Liver (tissue), 8 donors: ENCODE measurements at regions not wholly inside any gene's neighbourhood (a gene's known extent, or its start where the extent isn't known, plus 50 kb on each side); places are given as distances from the start of the nearest gene placed in this dataset.

Experiments used
- DNase-seq: peaks from one replicate; pipeline ENCODE4 v3.0.0-alpha.2; 2017; ENCODE audit warnings: low spot score
- H3K27ac ChIP-seq, 2 donors: one replicate each; pipeline ENCODE4 v1.7.0; 2013; ENCODE audit warnings: inconsistent platforms in 2 of 2, low read length in 2 of 2, control low read depth in 1 of 2, low read depth in 1 of 2, mild to moderate bottlenecking in 1 of 2
- H3K27me3 ChIP-seq, 4 donors: one replicate each; pipeline versions ENCODE4 v1.6.1 to v1.7.0; 2013; ENCODE audit warnings: low read length in 3 of 4, inconsistent platforms in 1 of 4, mild to moderate bottlenecking in 1 of 4, moderate library complexity in 1 of 4; ENCODE audit not compliant: control insufficient read depth in 4 of 4, insufficient read depth in 4 of 4
- H3K36me3 ChIP-seq, 4 donors: one replicate each; pipeline versions ENCODE4 v1.6.1 to v1.7.0; 2013; ENCODE audit warnings: low read length in 3 of 4, mild to moderate bottlenecking in 3 of 4, low read depth in 1 of 4, moderate library complexity in 1 of 4; ENCODE audit not compliant: control insufficient read depth in 4 of 4, insufficient read depth in 3 of 4
- H3K4me1 ChIP-seq, 4 donors: one replicate each; pipeline versions ENCODE4 v1.6.1 to v1.7.0; 2013; ENCODE audit warnings: low read length in 3 of 4, mild to moderate bottlenecking in 3 of 4, moderate library complexity in 1 of 4; ENCODE audit not compliant: control insufficient read depth in 4 of 4, insufficient read depth in 4 of 4
- H3K4me3 ChIP-seq, 3 donors: one replicate each; pipeline versions ENCODE4 v1.6.1 to v1.7.0; 2013; ENCODE audit warnings: low read length in 3 of 3, control low read depth in 1 of 3, low read depth in 1 of 3, mild to moderate bottlenecking in 1 of 3
- H3K9ac ChIP-seq, 2 donors: one replicate each; pipeline ENCODE4 v1.7.0; 2013; ENCODE audit warnings: low read length in 2 of 2, mild to moderate bottlenecking in 2 of 2, moderate library complexity in 2 of 2, control low read depth in 1 of 2, low read depth in 1 of 2
- H3K9me3 ChIP-seq, 4 donors: one replicate each; pipeline versions ENCODE4 v1.6.1 to v1.7.0; 2013; ENCODE audit warnings: low read length in 3 of 4; ENCODE audit not compliant: control insufficient read depth in 4 of 4
- EGR1 ChIP-seq, 2 donors: IDR thresholded peaks; 2 replicates each; pipeline ENCODE4 v1.6.1; 2016 to 2018; ENCODE audit warnings: antibody characterized with exemption in 2 of 2, low read depth in 2 of 2
- FOXA1 ChIP-seq: IDR thresholded peaks from 2 replicates; pipeline ENCODE4 v1.6.1; 2016; ENCODE audit warnings: antibody characterized with exemption
- FOXA2 ChIP-seq: IDR thresholded peaks from 2 replicates; pipeline ENCODE4 v1.6.1; 2016; ENCODE audit warnings: antibody characterized with exemption
- GABPA ChIP-seq, 2 donors: IDR thresholded peaks in 1 of 2; conservative IDR thresholded peaks in 1 of 2; 2 replicates each; pipeline ENCODE4 v1.6.1; 2016; ENCODE audit warnings: antibody characterized with exemption in 2 of 2, mild to moderate bottlenecking in 1 of 2, moderate library complexity in 1 of 2
- HNF4G ChIP-seq: IDR thresholded peaks from 2 replicates; pipeline ENCODE4 v1.6.1; 2016; ENCODE audit warnings: antibody characterized with exemption
- NR2F2 ChIP-seq: IDR thresholded peaks from 2 replicates; pipeline ENCODE4 v1.6.1; 2016; ENCODE audit warnings: antibody characterized with exemption
- RAD21 ChIP-seq, 2 donors: IDR thresholded peaks; 2 replicates each; pipeline ENCODE4 v1.6.1; 2016; ENCODE audit warnings: antibody characterized with exemption in 2 of 2, mild to moderate bottlenecking in 2 of 2
- SP1 ChIP-seq: IDR thresholded peaks from 2 replicates; pipeline ENCODE4 v1.6.1; 2018; ENCODE audit warnings: antibody characterized with exemption, mild to moderate bottlenecking
- TAF1 ChIP-seq: conservative IDR thresholded peaks from 2 replicates; pipeline ENCODE4 v1.6.1; 2016; ENCODE audit warnings: antibody characterized with exemption, mild to moderate bottlenecking
- WGBS: extraction: QIAGEN DNeasy Blood & Tissue Kit; methylation state at CpG from one replicate; pipeline ENCODE4 v1.1.7; 2013; 5-methylcytosine and 5-hydroxymethylcytosine counted together
- TF ChIP-seq, protein P1 (sequence below): IDR thresholded peaks from 2 replicates; pipeline ENCODE4 v1.6.1; 2016; ENCODE audit warnings: antibody characterized with exemption
- TF ChIP-seq, protein P2 (sequence below): IDR thresholded peaks from 2 replicates; pipeline ENCODE4 v1.6.1; 2016; ENCODE audit warnings: antibody characterized with exemption, mild to moderate bottlenecking
- TF ChIP-seq, protein P3 (sequence below): fragments of 150-350 bp; IDR thresholded peaks from 2 replicates; pipeline ENCODE4 v1.5.1; 2017; ENCODE audit warnings: improper control_type of control experiment, low read depth, low read length; ENCODE audit not compliant: missing input control
- donor health status: healthy.
- donor health status: healthy.
- donor health status: healthy.
- donor health status: healthy.
- donor health status: healthy.

DNA sequence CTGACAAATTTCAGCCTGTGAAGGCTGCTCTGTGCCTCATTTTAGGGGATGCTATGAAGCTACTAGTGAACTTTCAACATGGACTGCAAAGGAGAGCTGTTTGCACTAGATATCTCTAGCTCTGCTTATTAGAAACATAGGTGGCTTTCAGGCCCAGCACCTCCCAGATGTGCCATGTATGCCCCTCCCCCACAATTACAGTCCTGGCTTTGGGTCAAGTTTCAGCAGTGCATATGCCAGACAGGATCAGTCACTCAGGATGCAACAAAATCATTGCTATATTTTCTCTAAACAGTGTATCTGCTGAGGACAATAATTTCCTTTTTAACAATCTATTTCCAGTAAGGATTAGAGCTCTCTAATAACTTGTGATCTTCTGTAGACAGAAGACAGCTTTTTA lies 178.8 kb upstream of the STAC start:
- Histone ChIP-seq H3K4me1 (no peaks in the 10 kb centered on the region), H3K4me3 (no peak overlapping the region), H3K9ac (no peak overlapping the region), H3K27me3 (peaks cover 0 to 4% (median 0%) of the 10 kb centered on the region in 4 donors), H3K36me3 (no peaks in the 10 kb centered on the region), H3K9me3 (no peaks in the 10 kb centered on the region), H3K27ac (no peak overlapping the region)
- no peak for DNase-seq
- TF ChIP-seq TAF1 (no peak), HNF4G (no peak)

DNA sequence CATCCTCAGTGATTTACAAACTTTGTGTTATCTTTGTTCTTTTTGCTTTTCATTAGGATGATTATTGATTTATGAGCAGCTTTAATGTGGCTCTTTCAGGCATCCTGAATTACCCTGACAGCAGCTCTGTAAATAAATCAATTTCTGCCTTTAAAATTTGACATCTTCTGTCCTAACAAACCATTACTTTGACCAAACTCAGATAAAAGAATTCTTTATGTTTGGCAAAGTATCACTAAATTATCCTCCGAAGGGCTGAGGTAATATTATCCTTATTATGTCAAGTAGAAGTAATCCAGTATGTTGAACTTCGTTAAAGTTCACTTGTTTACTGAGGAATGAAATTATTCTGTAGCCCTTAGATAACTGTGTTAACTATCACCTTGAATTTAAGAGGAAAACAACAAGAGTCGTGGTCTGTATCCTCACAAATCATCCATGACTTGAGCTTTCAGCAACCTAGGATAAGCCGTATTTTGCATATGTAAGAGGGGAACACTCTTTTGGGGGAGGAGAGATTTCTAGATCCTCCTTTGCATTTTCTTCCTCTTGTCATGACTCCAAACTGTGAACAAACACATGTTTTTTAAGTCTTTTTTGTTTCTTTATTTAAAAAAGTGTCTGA lies 173.2 kb upstream of the STAC start:
- DNase-seq, result no peak
- TF ChIP-seq TAF1, result no peak
- no peak for TF ChIP-seq FOXA2
- TF ChIP-seq, protein P1, sequence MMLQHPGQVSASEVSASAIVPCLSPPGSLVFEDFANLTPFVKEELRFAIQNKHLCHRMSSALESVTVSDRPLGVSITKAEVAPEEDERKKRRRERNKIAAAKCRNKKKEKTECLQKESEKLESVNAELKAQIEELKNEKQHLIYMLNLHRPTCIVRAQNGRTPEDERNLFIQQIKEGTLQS, result no peak
- no peak for TF ChIP-seq EGR1 (IDR thresholded peaks at IDR 0.05; ENCODE audit: low read depth in 2 of 2)
- TF ChIP-seq, protein P2, sequence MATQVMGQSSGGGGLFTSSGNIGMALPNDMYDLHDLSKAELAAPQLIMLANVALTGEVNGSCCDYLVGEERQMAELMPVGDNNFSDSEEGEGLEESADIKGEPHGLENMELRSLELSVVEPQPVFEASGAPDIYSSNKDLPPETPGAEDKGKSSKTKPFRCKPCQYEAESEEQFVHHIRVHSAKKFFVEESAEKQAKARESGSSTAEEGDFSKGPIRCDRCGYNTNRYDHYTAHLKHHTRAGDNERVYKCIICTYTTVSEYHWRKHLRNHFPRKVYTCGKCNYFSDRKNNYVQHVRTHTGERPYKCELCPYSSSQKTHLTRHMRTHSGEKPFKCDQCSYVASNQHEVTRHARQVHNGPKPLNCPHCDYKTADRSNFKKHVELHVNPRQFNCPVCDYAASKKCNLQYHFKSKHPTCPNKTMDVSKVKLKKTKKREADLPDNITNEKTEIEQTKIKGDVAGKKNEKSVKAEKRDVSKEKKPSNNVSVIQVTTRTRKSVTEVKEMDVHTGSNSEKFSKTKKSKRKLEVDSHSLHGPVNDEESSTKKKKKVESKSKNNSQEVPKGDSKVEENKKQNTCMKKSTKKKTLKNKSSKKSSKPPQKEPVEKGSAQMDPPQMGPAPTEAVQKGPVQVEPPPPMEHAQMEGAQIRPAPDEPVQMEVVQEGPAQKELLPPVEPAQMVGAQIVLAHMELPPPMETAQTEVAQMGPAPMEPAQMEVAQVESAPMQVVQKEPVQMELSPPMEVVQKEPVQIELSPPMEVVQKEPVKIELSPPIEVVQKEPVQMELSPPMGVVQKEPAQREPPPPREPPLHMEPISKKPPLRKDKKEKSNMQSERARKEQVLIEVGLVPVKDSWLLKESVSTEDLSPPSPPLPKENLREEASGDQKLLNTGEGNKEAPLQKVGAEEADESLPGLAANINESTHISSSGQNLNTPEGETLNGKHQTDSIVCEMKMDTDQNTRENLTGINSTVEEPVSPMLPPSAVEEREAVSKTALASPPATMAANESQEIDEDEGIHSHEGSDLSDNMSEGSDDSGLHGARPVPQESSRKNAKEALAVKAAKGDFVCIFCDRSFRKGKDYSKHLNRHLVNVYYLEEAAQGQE, result no peak
- TF ChIP-seq, protein P3, sequence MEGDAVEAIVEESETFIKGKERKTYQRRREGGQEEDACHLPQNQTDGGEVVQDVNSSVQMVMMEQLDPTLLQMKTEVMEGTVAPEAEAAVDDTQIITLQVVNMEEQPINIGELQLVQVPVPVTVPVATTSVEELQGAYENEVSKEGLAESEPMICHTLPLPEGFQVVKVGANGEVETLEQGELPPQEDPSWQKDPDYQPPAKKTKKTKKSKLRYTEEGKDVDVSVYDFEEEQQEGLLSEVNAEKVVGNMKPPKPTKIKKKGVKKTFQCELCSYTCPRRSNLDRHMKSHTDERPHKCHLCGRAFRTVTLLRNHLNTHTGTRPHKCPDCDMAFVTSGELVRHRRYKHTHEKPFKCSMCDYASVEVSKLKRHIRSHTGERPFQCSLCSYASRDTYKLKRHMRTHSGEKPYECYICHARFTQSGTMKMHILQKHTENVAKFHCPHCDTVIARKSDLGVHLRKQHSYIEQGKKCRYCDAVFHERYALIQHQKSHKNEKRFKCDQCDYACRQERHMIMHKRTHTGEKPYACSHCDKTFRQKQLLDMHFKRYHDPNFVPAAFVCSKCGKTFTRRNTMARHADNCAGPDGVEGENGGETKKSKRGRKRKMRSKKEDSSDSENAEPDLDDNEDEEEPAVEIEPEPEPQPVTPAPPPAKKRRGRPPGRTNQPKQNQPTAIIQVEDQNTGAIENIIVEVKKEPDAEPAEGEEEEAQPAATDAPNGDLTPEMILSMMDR, result no peak
- no peak for TF ChIP-seq SP1
- no peak for TF ChIP-seq RAD21 (IDR thresholded peaks at IDR 0.05)
- no peak for TF ChIP-seq NR2F2
- TF ChIP-seq HNF4G, result no peak
- TF ChIP-seq FOXA1, result no peak
- TF ChIP-seq GABPA (IDR thresholded peaks at IDR 0.05 in 1 of 2, conservative IDR thresholded peaks at IDR 0.05 in 1 of 2), result no peak
- Histone ChIP-seq H3K27ac (no peak overlapping the region), H3K4me1 (no peaks in the 10 kb centered on the region), H3K4me3 (no peak overlapping the region), H3K9ac (no peak overlapping the region), H3K27me3 (peaks cover 0 to 5% (median 2%) of the 10 kb centered on the region in 4 donors), H3K9me3 (no peaks in the 10 kb centered on the region), H3K36me3 (no peaks in the 10 kb centered on the region)
- 52% methylated on average over 4 of the region's 4 CpGs for WGBS
